GM21360 (cell line): ENCODE measurements at regions not wholly inside any gene's neighbourhood (a gene's known extent, or its start where the extent isn't known, plus 50 kb on each side); places are given as distances from the start of the nearest gene placed in this dataset.
"Not testable (repeated sequence)": the region's sequence is repeated elsewhere in the genome, so short reads cannot be mapped to it uniquely, and the experiment has no call there.

Experiments
- ATAC-seq: cut with Tn5 transposase; IDR thresholded peaks from one replicate; pipeline ENCODE4 v1.9.1; 2021; ENCODE audit warnings: mild to moderate bottlenecking, moderate library complexity; ENCODE audit not compliant: unreplicated experiment

DNA sequence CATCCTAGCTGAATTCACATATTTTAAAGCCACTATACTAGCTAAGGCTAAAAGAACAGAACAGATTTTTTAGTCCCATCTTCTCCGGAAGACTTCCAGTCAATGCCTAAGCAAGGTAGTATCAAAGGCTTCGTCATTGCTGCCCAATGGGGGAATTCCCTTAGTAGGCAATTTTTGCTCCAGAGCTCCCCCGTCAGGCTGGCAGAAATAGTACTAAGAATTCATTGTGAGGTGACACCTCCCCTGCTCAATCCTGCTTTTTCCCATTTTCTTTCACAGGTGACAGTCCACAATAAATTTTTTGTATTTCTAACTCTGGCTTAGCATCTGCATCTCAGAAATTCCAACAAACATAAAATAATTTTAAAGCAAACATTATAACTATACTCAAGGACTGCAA, 52.8 kb upstream of the SRSF6 start:
- ATAC-seq, result no peak

DNA sequence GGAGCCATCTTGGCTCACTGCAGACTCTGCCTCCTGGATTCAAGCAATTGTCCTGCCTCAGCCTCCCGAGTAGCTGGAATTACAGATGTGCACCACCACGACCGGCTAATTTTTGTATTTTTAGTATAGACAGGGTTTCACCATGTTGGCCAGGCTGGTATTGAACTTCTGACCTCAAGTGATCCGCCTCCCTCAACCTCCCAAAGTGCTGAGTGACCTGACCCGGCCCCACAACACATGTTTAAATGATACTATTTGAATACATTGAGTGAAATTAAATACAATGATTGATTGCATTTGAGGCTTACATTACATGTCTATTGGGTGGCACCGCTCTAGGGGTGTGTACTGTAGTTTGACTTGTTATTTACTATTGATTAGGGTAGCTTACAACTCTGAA, 56.8 kb upstream of the SRSF6 start:
- not testable (repeated sequence) for ATAC-seq

DNA sequence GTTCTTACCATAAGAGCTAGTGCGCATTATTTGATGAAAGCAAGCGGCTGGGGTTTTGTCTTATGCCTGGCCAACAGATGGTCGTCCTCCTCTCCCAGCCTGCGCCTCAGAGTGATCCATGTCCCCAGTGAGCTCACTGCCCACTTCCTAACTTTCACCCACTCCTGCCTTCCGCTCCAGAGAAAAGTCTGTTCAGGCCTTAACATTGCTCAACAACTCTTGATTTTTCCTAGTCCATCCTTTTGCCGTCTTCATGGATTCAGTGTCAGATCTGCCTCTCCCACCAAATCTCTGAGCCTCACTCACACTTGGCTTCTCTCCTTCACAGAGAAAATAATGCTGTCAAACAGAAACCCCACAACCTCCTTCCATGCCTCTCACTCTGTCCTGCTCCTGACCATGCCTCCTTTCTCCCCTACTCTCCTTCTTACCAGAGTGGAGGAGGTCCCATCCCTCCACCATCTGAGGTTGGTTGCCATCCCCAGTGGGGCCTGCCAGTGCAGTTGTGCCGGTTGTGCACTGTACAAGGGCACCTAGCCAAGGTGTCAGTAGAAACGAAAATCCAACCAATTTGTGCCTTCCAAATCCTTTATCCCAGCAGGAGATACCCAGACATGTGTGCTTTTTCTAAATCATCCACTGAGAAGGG, 58.9 kb upstream of the SRSF6 start:
- no peak for ATAC-seq

DNA sequence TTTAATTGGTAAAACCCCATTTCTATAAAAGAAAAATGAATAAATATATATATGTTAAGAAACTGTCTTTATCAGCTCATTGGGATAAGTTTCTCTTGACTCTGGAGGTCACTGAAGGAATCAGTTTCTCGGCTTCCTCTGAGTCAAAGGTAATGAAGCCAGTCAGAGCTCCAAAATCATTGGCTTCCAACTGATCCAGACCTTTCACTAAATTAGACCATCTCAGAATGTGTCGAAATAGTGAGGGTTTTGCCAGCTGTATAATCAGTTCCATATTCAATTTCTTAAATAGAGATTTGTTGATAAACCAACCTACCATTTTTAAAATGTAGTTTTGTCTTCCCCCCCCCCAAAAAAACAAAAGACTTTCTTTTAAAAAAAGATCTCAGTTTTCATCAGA, 60.5 kb upstream of the SRSF6 start:
- ATAC-seq, result no peak

DNA sequence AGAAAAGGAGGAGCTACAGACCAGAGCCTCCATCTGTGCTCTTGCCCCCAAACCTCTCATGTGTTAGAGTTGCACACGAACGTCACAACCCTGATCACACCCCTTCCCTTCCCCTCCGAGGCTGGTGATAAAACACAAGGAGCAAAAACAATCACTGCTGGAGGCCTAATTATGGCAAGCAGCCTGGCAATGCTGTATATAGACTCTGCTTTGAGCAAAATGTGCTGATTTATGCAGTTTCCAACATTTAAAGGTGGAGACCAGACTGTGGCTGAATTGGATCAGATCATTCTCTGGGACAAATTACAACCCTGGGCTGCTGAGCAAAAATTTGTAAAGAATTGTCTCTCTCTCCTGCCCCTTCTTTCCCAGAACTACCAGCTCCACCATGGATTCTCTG, 64.6 kb upstream of the SRSF6 start:
- ATAC-seq, result no peak

DNA sequence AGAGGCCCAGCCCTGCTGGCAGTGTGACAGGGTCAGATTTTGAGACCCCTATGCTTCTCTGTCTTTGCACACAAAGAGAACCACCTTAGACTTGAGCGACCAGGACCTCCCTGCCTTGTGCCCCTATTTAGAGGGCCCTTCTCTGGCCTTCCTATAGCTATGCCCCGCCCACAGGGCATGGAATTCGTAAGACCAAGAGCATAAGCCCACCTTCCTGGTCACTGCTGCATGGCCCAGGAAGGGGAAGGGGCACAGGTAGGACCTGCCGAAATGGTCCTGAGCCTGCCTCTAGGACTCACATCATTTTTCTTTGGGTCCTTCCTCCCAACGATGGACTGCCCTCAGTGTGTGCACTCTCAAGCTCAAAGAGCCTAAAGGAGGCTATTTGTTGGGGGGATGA, 65.1 kb upstream of the SRSF6 start:
- ATAC-seq, result no peak

DNA sequence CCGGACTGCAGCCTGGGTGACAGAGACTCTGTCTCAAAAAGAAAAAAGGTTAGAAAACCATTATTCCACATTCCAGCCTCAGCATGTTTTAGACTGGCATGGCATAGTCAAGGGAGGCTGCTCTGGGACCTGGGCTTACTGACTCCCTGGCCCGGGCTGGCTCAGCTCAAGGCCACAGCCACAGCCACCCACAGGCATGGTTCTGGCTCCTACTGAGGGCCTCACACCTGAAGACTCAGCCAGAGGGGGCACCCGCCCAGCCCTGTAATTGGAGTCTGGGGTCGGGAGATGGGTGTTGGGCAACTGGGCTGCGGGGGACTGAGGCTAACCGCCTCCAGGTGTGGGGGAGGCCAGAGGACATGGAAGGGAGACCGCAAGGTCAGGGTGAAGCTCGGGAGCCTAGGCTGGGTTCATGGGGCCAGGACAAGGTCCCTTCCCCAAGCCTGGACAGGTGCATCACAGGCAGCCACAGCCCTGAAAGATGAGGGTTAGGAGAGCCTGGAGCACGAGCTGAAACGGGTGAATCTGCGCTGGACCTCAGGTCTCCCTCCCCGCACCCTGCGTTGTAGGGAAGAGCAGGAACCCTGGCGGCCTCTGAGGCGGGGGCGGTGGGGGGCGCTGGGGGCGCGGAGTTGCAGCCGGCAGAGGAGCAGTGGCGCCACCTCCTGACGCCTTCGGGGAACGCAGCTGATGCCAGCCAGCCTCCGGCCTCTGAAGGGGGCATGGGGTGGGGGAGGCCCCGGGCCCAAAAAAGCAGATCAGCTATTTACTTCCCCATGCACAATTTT, 67.7 kb upstream of the SRSF6 start:
- ATAC-seq, result no peak

DNA sequence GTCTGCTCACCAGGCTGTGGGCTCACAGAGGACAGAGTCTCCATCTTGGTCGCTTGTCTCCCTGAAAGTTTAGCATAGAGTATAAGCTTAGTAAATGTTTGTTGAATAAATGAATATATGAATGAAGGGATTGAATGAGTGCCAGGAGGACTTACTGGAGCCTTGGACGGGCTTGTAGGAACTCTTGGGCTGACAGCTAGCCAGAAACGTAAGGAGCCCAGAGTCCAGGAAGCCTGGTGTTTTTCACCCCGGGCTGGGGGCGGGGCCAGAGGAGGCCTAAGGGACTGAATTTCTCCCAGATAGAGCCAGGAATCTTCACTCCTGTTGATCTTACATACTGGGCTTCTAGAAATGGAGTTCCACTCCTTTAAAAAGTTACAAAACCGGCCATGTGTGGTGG, 68.5 kb upstream of the SRSF6 start:
- no peak for ATAC-seq

DNA sequence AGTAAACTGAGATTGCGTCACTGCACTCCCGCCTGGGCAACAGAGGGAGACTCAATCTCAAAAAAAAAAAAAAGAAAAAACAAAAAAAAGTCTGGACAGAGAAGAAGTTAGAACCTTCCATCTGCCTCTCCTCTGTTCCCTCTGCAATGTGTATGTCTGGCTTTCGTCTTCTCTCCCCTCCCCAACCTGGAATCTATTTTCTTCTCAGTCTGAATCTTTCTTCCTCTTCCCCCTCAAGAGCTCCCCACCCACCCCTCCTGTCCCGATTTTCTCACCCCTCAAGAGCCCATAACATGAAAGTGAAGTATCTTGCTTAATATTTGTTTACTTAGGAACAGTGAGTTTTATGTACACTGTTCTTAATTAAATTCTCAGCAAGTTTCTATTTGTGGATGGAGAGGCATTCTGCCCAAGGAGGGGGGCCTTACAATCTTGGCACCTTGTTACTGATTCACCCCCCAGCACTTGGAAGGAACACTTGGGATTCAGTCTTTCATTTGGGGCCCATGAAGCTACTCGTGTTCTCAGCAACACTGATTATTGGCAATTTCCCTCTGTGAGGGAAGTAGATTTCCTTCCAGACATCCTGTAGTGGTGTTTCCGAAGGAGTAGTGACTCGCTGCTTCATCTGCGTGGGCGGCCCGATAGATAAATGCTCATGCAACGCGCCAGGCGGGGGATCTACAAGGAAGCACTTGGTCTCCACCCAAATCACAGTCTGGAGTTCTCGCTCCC, 69.3 kb upstream of the SRSF6 start:
- ATAC-seq, result no peak

DNA sequence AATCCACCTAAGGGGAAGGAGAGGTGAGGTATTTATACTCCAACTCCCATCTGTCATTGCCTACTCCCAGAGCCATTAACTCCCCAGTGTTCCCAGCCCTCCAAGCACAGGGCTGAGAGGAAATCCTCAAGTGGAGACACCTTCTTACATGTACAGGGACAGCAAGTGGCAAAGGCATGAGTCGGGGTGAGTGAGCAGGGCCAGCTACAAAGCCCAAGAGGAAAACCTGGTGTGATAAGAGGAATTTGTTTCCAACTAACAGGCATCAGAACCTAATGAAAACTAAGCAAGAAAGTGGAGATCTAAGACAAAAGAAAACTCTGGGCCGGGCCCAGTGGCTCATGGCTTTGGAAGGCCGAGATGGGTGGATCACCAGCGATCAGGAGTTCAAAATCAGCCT, 70.0 kb upstream of the SRSF6 start:
- no peak for ATAC-seq

DNA sequence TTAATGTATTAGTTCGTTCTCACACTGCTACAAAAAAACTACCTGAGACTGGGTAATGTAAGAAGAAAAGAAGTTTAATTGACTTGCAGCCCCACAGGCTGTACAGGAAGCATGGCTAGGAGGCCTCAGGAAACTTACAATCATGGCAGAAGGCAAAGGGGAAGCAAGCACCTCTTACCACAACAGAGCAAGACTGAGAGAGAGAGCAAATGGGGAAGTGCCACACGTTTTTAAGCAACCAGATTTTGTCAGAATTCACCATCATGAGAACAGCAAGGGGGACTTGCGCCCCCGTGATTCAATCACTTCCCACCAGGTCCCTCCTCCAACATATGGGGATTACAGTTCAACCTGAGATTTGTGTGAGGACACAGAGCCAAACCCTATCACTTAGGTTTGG, 70.8 kb upstream of the SRSF6 start:
- ATAC-seq, result no peak

DNA sequence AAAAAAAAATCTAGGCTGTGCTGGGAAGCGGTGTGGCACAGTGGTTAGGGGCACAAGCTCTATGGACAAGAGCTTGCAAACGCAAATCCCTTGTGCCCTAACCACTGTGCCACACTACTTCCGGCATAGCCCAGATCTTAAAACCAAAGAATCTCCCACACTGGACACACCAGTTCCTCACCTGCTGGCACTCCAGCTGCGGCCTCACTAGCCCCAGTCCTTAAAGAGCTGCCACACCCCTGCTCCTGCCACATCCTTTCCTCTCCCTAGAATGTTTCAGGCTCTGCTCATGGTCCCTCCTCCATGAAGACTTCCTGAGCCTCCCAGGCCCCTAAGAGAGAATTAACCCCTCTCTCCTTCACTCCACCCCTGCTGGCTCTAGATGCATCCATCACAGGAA, 71.8 kb upstream of the SRSF6 start:
- ATAC-seq, result no peak

DNA sequence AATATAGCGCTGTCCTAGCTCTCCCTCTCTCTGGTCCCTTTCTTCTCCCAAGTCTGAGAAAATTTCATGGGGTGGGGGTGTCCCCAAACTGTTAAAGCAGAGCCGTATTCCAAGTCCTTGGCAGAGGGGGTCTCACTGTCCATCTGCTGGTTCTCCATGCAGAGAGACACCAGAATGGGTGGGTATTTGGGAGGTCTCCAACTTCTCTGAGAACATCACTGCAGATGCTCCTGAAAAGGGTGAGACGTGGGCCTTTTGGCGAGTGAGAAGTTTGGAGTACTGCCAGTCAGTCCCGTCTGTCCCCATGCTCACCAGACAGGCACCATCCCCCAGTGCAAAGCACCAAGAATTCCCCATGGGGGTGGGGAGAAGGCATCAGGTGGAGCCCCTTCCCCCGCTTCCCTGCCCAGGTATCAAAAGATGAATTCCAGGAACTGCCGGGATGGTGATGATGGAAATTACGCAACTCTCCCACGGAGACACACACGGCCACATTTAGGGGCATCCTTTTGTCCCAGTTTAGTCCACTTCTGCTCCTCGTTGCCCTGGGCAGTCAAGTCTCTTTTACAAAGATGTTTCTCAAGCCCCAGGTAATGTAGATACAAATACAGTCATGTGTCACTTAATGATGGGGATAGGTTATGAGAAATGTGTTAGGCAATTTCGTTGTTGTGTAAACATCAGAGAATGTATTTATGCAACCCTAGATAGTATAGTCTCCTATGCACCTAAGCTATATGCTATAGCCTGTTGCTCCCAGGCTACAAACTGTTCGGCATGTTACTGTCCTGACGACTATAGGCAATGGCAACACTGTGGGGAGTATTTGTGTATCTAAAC, 73.4 kb upstream of the SRSF6 start:
- no peak for ATAC-seq

DNA sequence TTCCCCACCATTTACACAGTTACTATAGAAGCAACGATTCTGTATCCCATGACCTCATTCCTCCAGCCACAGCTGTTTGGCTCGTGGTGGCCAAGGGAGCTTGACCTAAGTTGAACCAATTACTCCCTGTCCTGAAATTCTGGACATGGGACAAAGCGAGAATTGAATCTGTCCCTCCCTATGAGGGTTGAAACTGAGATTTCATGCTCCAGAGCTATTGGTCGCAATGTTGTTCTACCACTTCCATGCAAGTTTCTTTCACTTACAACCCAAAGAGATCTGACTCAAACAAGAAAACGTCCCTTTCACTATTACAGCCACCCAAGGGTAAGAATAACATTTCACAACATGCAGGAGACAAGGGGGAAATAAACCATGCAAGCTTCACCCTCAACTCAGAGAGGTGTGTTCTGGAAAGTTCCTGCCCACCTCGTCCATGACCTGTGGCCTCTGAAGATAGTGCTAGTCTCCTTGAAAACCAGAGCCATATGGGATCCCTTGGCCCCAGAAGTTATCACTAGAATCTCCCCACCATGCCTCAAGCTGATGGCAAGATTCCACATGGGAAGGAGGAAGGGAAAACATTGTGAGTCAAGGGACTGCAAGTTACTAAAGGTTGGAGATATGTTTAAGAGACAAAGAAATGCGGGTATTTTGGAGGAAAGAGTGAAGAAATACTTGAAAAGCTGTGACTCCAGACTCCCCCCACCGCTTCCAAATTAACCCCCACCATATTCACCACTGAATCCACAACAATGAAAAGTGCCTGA, 74.5 kb upstream of the SRSF6 start:
- ATAC-seq, result peak; percentile 59

DNA sequence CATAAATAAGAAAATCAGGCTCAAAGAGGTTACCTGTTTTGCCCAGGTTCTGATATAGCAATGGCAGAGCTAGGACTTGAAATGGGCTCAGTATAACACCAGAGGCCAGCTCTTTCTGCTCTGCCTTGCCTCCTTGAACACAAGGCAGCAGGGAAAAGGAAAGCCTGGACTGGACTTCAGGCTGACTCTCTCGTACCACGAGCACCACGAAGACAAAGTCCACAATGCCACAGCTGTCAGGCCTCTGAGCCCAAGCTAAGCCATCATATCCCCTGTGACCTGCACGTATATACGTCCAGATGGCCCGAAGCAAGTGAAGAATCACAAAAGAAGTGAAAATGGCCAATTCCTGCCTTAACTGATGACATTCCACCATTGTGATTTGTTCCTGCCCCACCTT, 75.6 kb upstream of the SRSF6 start:
- ATAC-seq, result not testable (repeated sequence)

DNA sequence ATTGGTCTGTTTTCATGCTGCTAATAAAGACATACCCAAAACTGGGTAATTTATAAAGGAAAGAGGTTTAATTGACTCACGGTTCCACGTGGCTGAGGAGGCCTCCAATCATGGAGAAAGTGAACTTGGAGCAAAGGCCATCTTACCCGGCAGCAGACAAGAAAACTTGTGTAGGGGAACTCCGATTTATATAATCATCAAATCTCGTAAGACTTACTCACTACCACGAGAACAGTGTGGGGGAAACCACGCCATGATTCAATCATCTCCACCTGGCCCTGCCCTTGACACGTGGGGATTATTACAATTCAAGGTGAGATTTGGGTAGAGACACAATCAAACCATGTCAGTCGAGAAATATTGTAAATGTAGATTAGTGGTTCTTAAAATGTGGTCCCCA, 76.2 kb upstream of the SRSF6 start:
- ATAC-seq, result not testable (repeated sequence)

DNA sequence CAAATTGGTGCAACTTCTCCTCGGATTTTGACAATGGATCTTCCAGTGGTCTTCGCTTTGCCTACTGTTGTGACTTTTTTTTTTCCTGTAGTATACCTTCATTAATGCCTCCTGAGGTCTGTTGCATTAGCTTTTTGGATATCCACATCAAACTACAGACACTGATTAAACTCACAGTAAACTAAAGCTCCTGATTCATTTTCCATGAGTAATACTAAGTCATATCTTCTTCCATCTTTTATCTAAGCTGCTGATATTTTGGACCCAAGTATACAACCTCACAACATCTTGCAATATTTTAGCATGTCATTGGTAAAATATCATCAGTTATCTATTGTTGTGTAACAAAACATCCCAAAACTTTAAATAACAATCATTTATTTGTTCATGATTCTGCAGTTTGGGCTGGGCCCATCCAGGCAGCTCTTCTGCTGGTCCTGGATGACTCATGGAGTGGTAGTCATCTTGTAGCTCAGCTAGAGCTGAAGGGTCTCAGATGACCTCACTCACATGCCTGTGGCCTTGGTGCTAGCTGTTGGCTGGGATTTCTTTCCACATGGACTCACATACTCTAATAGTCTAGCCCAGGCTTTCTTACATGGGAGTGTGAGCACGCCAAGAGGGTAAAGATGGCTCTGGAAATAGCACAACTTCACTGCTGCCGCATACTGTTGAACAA, 78.3 kb upstream of the SRSF6 start:
- no peak for ATAC-seq

DNA sequence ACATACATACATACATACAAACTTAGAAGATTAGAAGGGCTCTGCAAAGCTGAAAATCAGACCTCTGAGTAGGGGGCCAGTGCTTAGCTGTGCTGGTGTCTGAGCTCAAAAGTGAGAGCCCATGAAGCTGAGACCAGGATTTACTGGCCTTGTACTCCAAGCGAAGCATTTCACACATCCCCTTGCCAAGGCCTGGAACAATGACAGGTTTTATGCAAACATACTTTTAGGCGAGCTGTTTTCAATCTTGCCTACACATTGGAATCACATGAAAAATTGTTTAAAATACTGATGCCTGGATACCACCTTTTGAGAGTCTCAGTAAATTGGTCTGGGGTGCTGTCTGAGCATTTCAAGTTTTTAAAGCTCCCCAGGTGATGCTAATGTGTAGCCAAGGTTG, 80.9 kb upstream of the SRSF6 start:
- ATAC-seq, result no peak

DNA sequence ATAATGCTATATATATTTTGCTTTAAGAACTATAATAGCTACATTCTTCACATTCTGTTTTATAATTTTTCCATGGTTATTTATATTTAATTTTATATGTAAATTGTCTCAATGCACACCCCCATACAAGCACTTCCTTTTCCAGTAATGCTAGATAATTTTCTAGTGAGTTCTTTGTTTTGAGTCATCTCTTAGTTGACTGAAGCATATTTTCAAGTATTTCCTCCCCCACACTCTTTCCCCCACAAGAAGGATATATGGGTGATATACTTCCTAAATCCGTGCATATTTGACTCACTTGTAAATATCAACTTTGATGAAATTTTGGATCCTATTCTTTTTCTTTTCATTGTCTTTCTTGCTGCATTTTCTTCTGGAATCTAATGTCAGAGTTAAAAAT, 82.1 kb upstream of the SRSF6 start:
- no peak for ATAC-seq

DNA sequence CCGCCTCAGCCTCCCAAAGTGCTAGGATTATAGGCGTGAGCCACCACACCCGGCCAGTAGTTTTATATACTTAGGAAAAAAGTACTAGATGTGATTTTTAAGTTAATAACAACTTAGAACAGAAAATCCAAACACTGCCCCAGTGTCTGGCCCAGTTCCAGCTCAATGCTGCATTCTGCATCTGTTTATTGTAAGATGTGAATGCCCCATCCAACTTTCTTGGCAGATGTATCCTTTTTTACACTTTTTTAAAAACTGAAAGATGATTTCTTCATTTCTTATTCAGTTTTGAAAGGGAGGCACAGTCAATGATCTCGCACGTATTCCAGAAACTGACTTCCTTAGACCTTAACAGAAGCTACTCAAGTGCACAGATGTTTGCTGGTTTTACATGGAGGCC, 85.6 kb upstream of the SRSF6 start:
- no peak for ATAC-seq
